ENCODE measurements at regions not wholly inside any gene's neighbourhood (a gene's known extent, or its start where the extent isn't known, plus 50 kb on each side); places are given as distances from the start of the nearest gene placed in this dataset.

DNA sequence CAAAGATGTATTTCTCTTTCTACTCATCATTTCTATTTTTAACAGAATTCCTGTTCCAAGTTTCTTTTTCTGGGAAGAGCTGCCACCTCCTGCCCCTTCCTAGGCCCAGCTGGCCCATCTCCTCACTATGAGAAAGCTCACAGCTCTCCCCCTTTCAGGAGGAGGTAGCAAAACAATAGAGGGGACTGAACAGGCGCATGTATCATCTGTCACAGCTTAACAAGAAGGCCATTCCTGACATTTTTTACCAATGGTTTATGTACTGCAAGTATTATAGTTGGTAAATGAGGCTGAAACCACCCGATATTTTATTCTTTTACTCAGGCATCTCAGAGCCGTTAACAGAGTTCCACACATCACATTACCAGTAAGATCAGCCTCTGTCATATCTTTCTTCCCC, 103.7 kb upstream of the MTHFD1L start:
- no peak overlapping the region for H3K4me3 Mint-ChIP-seq

GRCh38 chr6:150764334-150765066, 101.0 kb upstream of the MTHFD1L start:
- peaks cover 2% of the 10 kb centered on the region for H3K4me1 Mint-ChIP-seq
- H3K9me3 ChIP-seq (ENCODE audit: control insufficient read depth, low read length, poor library complexity, severe bottlenecking), result no peaks in the 10 kb centered on the region
- peaks cover 5% of the 10 kb centered on the region for H3K36me3 Mint-ChIP-seq (ENCODE audit: low read depth)
- DNase-seq (no peak), ATAC-seq (no peak)
- no peak overlapping the region for H3K4me3 Mint-ChIP-seq
- no peak overlapping the region for H3K27ac Mint-ChIP-seq
- H3K27me3 Mint-ChIP-seq, result no peaks in the 10 kb centered on the region

More for the DNA sequence above, 103.7 kb upstream of the MTHFD1L start:
- ATAC-seq, result no peak
- no peaks in the 10 kb centered on the region for H3K27me3 Mint-ChIP-seq
- peaks cover 2% of the 10 kb centered on the region for H3K4me1 Mint-ChIP-seq
- no peak overlapping the region for H3K27ac Mint-ChIP-seq
- no peaks in the 10 kb centered on the region for H3K9me3 ChIP-seq (ENCODE audit: control insufficient read depth, low read length, poor library complexity, severe bottlenecking)
- no peak for DNase-seq
- H3K36me3 Mint-ChIP-seq (ENCODE audit: low read depth), result peaks cover 5% of the 10 kb centered on the region

DNA sequence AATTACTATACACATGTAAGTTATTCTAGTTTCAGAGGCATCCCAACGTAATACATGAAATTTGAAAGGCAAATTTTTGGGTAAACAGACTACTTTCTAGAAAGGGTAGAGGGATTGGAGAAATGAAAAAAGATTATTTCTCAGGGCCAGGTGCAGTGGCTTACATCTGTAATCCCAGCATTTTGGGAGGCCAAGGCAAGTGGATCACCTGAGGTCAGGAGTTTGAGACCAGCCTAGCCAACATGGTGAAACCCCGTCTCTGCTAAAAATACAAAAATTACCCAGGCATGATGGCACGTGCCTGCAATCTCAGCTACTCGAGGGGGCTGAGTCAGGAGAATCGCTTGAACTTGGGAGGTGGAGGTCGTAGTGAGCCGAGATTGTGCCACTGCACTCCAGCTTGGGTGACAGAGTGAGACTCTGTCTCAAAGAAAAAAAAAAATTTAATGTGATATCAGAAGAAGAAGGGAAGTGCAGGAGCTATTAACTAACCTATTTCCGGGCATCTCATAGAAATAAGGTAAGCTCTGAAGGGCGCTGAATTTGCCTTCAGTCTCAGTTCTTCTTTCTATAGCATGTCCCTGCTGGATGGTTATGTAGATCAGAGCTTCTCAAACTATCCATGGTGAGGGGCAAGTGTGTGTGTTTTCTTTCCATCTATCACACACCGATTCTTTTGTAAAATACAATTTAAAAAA, 100.3 kb upstream of the MTHFD1L start:
- peaks cover 2% of the 10 kb centered on the region for H3K4me1 Mint-ChIP-seq
- no peaks in the 10 kb centered on the region for H3K9me3 ChIP-seq (ENCODE audit: control insufficient read depth, low read length, poor library complexity, severe bottlenecking)
- no peaks in the 10 kb centered on the region for H3K27me3 Mint-ChIP-seq
- peak; percentile 55 for ATAC-seq
- no peak overlapping the region for H3K27ac Mint-ChIP-seq
- no peak overlapping the region for H3K4me3 Mint-ChIP-seq
- peaks cover 8% of the 10 kb centered on the region for H3K36me3 Mint-ChIP-seq (ENCODE audit: low read depth)
- DNase-seq, result no peak

DNA sequence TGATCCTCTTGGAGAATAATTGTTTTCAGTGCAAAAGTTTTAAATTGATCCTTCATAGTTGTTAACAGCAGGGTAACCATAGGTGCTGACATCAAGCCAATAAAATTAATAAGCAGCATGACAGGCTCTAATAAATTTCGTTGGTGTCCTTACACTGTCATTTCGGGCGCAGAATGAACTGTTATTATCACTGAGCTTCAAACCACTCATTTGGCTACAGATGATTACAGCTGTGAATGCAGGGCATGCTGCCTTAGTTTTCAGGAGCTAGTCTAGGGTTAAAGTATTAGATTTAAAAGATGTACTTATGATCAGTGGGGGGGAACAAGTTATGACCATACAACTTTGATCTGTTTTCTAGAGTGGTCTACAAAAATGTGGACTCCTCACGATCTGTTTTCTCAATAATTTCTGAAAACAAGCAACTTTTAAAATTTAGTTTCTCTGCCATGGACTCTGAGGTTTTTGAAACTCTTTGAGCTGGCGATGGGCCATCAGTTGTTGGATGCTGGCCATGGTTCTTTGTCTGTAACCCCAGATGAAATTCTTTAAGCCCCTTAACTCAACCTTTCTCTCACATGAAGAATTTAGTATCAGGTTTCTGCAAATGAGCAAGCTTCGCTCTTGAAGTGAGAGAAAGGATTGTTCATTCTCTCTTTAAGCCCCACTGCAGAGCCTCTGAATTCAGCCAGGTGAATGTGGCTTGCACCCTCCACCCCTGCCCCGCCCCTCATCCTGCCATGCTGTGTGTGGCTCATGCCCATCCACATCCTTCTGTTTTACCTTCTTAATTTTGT, 99.1 kb upstream of the MTHFD1L start:
- no peaks in the 10 kb centered on the region for H3K9me3 ChIP-seq (ENCODE audit: control insufficient read depth, low read length, poor library complexity, severe bottlenecking)
- Mint-ChIP-seq H3K4me1 (peaks cover 2% of the 10 kb centered on the region), H3K27me3 (no peaks in the 10 kb centered on the region), H3K4me3 (no peak overlapping the region), H3K27ac (no peak overlapping the region), H3K36me3 (ENCODE audit: low read depth) (peaks cover 8% of the 10 kb centered on the region)
- ATAC-seq (no peak), DNase-seq (no peak)

- no peak overlapping the region for H3K27ac Mint-ChIP-seq
These were observed 98.3 kb upstream of the MTHFD1L start for GRCh38 chr6:150767161-150767560.

DNA sequence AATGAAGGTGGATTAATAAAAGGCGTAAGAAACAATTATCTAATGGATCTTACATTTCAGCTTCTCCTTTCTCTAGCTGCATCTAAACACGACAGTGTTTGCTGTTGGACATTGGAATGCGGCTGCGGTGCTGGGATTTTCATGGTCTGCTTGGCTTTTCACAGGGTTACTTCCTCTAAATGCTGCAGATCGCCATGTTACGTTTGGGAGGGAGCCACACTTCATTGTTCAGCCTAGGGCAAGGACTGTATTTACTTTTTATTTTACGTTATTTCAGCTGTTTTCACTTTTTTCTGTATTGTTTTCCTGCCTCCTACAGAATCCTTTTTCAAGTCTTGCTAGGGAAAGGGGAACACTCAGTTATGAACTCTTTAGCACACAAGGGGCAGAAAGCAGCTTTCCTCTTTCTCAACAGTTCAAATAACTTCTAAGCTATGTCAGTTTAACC, 97.9 kb upstream of the MTHFD1L start:
- H3K4me1 Mint-ChIP-seq, result peaks cover 2% of the 10 kb centered on the region
- ATAC-seq (no peak), DNase-seq (no peak)
- no peaks in the 10 kb centered on the region for H3K27me3 Mint-ChIP-seq
- no peaks in the 10 kb centered on the region for H3K9me3 ChIP-seq (ENCODE audit: control insufficient read depth, low read length, poor library complexity, severe bottlenecking)
- no peak overlapping the region for H3K27ac Mint-ChIP-seq
- peaks cover 5% of the 10 kb centered on the region for H3K36me3 Mint-ChIP-seq (ENCODE audit: low read depth)
- no peak overlapping the region for H3K4me3 Mint-ChIP-seq

More at GRCh38 chr6:150767161-150767560, 98.3 kb upstream of the MTHFD1L start:
- Mint-ChIP-seq H3K4me1 (peaks cover 2% of the 10 kb centered on the region), H3K27me3 (no peaks in the 10 kb centered on the region), H3K36me3 (ENCODE audit: low read depth) (peaks cover 8% of the 10 kb centered on the region), H3K4me3 (no peak overlapping the region)
- ATAC-seq, result no peak
- no peaks in the 10 kb centered on the region for H3K9me3 ChIP-seq (ENCODE audit: control insufficient read depth, low read length, poor library complexity, severe bottlenecking)
- DNase-seq, result no peak

DNA sequence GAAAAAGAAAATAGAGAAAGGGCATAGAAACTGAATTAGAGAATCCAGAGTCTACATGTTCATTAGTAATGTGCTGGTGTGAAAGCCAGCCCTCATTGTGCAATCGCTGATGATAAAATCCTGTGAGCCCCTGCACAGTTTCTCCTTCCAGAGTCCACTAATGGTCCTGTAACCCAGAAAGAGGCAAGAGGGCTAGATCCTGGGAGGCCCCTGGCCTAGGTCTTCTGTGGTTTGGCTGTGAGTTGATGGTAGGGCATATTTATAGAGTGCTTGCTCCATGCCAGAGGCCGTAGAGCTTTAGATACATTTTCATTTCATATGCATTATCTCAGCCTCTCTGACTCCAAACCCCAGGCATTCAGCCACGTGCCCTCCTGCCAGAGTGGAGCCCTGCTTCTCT, 94.9 kb upstream of the MTHFD1L start:
- Mint-ChIP-seq H3K27me3 (no peaks in the 10 kb centered on the region), H3K36me3 (ENCODE audit: low read depth) (peaks cover 3% of the 10 kb centered on the region), H3K4me1 (peaks cover 3% of the 10 kb centered on the region), H3K4me3 (no peak overlapping the region), H3K27ac (no peak overlapping the region)
- no peaks in the 10 kb centered on the region for H3K9me3 ChIP-seq (ENCODE audit: control insufficient read depth, low read length, poor library complexity, severe bottlenecking)
- ATAC-seq (no peak), DNase-seq (no peak)

DNA sequence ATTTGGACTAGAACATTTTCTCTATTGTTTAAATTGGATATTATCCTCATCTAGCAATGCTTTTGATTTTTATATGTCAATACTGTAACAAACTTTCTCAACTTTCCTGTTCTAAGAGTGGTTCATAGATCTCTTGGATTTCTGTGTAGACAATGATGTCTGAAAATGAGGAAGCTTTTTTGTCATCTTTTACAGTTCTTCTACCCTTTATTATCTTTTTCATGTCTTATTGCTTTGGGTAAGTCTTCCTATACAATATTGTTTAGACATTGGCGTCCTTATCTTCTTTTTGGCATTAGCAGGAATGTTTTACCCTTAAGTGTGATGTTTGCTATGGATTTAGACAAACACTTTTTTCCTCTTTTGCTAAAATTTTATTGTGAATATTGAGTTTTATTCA, 91.5 kb upstream of the MTHFD1L start:
- Mint-ChIP-seq H3K27me3 (no peaks in the 10 kb centered on the region), H3K4me1 (peaks cover 3% of the 10 kb centered on the region), H3K4me3 (no peak overlapping the region), H3K36me3 (ENCODE audit: low read depth) (peaks cover 3% of the 10 kb centered on the region), H3K27ac (no peak overlapping the region)
- DNase-seq (no peak), ATAC-seq (no peak)
- no peaks in the 10 kb centered on the region for H3K9me3 ChIP-seq (ENCODE audit: control insufficient read depth, low read length, poor library complexity, severe bottlenecking)

DNA sequence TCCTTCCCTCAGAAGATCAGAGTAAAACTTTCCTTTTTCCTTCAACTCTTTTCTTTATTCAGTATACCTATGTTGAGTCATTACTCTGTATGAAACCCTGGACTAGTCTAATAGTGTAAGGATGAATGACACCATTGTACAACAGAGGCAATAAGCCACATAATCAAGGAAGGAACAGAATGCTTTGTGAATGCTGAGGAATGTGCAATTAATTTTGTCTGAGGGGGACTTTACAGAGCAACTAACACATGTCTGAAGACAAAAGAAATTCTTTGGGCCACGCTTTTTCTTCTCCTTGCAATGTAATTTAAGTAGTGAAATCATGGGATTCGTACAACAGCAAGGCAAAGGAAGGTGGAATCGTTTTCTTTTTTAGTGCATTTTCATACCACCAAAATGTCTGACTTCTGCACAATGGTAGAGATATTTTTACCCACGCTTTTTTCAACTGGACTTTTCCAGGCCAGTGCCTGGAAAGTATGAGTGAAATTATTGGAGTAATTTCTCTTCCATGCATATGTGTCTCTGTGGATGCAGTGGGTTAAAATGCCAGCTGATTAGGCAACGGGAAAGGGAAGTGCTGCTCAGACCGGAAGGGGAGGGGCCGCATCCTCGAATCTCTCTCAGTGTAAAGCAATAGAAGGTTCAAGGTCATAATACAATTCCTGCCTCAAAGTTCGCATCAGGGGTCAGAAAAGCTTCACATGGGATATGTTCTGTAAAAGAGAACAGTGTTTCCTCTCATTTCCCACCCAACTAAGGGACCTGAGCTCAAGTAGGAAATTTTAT, 89.9 kb upstream of the MTHFD1L start:
- DNase-seq (no peak), ATAC-seq (no peak)
- Mint-ChIP-seq H3K4me1 (peaks cover 3% of the 10 kb centered on the region), H3K4me3 (no peak overlapping the region), H3K27me3 (no peaks in the 10 kb centered on the region), H3K27ac (no peak overlapping the region), H3K36me3 (ENCODE audit: low read depth) (no peaks in the 10 kb centered on the region)
- H3K9me3 ChIP-seq (ENCODE audit: control insufficient read depth, low read length, poor library complexity, severe bottlenecking), result no peaks in the 10 kb centered on the region

GRCh38 chr6:150777736-150778135, 87.8 kb upstream of the MTHFD1L start:
- H3K36me3 Mint-ChIP-seq (ENCODE audit: low read depth), result peaks cover 3% of the 10 kb centered on the region

DNA sequence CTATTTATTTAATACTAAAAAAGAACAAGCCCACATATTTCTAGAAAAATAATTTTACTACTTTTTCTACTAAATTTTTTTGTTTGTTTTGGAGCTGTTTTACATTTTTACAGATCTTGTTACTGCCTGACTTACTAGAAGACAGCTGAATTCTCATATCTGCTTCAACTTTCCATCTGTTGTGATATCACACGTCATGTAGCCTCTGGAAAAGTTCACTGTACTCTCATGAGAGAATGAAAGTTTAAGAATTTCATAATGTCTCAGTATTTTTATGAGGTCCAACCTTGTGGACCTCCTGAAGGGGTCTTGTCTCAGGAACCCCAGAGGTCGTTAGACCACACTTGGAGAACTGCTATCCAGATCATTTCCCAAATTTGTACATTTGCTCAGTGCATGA, 81.7 kb upstream of the MTHFD1L start:
- Mint-ChIP-seq H3K4me3 (no peak overlapping the region), H3K4me1 (no peaks in the 10 kb centered on the region), H3K27ac (no peak overlapping the region), H3K36me3 (ENCODE audit: low read depth) (peaks cover 6% of the 10 kb centered on the region), H3K27me3 (peaks cover 4% of the 10 kb centered on the region)
- no peak for DNase-seq
- no peaks in the 10 kb centered on the region for H3K9me3 ChIP-seq (ENCODE audit: control insufficient read depth, low read length, poor library complexity, severe bottlenecking)
- ATAC-seq, result no peak

More at GRCh38 chr6:150777736-150778135, 87.8 kb upstream of the MTHFD1L start:
- H3K9me3 ChIP-seq (ENCODE audit: control insufficient read depth, low read length, poor library complexity, severe bottlenecking), result no peaks in the 10 kb centered on the region
- no peak overlapping the region for H3K4me3 Mint-ChIP-seq
- no peaks in the 10 kb centered on the region for H3K27me3 Mint-ChIP-seq
- H3K27ac Mint-ChIP-seq, result no peak overlapping the region
- peaks cover 3% of the 10 kb centered on the region for H3K4me1 Mint-ChIP-seq
- DNase-seq (no peak), ATAC-seq (no peak)

GRCh38 chr6:150787429-150787828, 78.1 kb upstream of the MTHFD1L start:
- H3K27ac Mint-ChIP-seq, result no peak overlapping the region

DNA sequence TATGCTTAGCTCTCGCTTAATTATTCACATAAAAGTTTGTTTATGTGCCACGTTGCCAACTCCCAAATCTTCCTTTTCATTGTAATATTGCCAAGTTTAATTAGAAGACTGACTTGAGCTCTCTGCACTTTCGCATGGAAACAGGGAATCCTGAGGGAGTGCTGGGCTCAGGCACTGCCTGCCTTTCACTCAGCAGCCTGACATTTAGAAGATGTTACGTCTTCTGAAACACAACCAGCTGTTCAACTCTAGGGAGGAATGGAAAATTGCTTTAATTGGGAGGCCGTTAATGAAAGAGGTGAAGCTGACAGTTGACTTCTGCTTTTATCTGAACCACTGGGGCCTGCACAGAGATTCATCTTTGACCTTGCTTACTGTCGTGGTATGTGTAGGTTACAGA, 77.4 kb upstream of the MTHFD1L start:
- DNase-seq, result no peak
- no peak for ATAC-seq
- Mint-ChIP-seq H3K36me3 (ENCODE audit: low read depth) (peaks cover 2% of the 10 kb centered on the region), H3K27ac (no peak overlapping the region), H3K27me3 (peaks cover 5% of the 10 kb centered on the region), H3K4me3 (no peak overlapping the region), H3K4me1 (no peaks in the 10 kb centered on the region)
- H3K9me3 ChIP-seq (ENCODE audit: control insufficient read depth, low read length, poor library complexity, severe bottlenecking), result no peaks in the 10 kb centered on the region

More at GRCh38 chr6:150787429-150787828, 78.1 kb upstream of the MTHFD1L start:
- Mint-ChIP-seq H3K4me3 (no peak overlapping the region), H3K27me3 (peaks cover 5% of the 10 kb centered on the region), H3K4me1 (no peaks in the 10 kb centered on the region), H3K36me3 (ENCODE audit: low read depth) (peaks cover 6% of the 10 kb centered on the region)
- H3K9me3 ChIP-seq (ENCODE audit: control insufficient read depth, low read length, poor library complexity, severe bottlenecking), result no peaks in the 10 kb centered on the region
- ATAC-seq (no peak), DNase-seq (no peak)
